Stimulated activated effector memory CD8-positive, alpha-beta T cell treated with anti-CD3 and anti-CD28 coated beads, Interleukin-12 subunit alpha, Interleukin-12 subunit beta, amount 100 ng/mL, for 72 hours (primary cell): ENCODE measurements at regions not wholly inside any gene's neighbourhood (a gene's known extent, or its start where the extent isn't known, plus 50 kb on each side); places are given as distances from the start of the nearest gene placed in this dataset.

ENCODE experiments used
- ATAC-seq: fragments of 150-1000 bp; cut with Tn5 transposase; 2 replicates; pipeline ENCODE4 v1.10.0; 2021
- DNase-seq, 2 donors: peaks; one replicate each; pipeline ENCODE4 v3.0.0; 2021 to 2022; ENCODE audit warnings: low spot score in 2 of 2
- H3K27ac Mint-ChIP-seq: one replicate; pipeline ENCODE4 v1.8.0; 2022; ENCODE audit warnings: mild to moderate bottlenecking, mixed read lengths
- H3K36me3 Mint-ChIP-seq: one replicate; pipeline ENCODE4 v1.8.0; 2022; ENCODE audit warnings: mild to moderate bottlenecking, mixed read lengths
- H3K4me1 Mint-ChIP-seq: one replicate; pipeline ENCODE4 v1.8.0; 2022; ENCODE audit warnings: mixed read lengths
- H3K4me3 Mint-ChIP-seq: one replicate; pipeline ENCODE4 v1.8.0; 2022; ENCODE audit warnings: mild to moderate bottlenecking, mixed read lengths
- H3K9me3 Mint-ChIP-seq: one replicate; pipeline ENCODE4 v1.8.0; 2022; ENCODE audit warnings: mixed read lengths

- Mint-ChIP-seq H3K27ac (no peak overlapping the region), H3K4me3 (no peak overlapping the region), H3K4me1 (no peaks in the 10 kb centered on the region), H3K9me3 (no peaks in the 10 kb centered on the region), H3K36me3 (no peaks in the 10 kb centered on the region)
- no peak for ATAC-seq
- DNase-seq, result no peak
Observed at GRCh38 chr6:6405997-6406714, 85.7 kb upstream of the F13A1 start.

GRCh38 chr6:6406715-6407070 is 86.2 kb upstream of the F13A1 start:
- ATAC-seq, result no peak
- H3K36me3 Mint-ChIP-seq, result no peaks in the 10 kb centered on the region
- H3K4me1 Mint-ChIP-seq, result no peaks in the 10 kb centered on the region
- no peaks in the 10 kb centered on the region for H3K9me3 Mint-ChIP-seq
- DNase-seq, result no peak
- H3K27ac Mint-ChIP-seq, result no peak overlapping the region
- H3K4me3 Mint-ChIP-seq, result no peak overlapping the region

GRCh38 chr6:6407071-6407741 is 86.7 kb upstream of the F13A1 start:
- peak; percentile 50 for ATAC-seq
- DNase-seq, result no peak
- Mint-ChIP-seq H3K4me1 (no peaks in the 10 kb centered on the region), H3K27ac (no peak overlapping the region), H3K9me3 (no peaks in the 10 kb centered on the region), H3K36me3 (no peaks in the 10 kb centered on the region), H3K4me3 (no peak overlapping the region)

GRCh38 chr6:6409397-6410030 is 89.1 kb upstream of the F13A1 start:
- no peak for ATAC-seq
- H3K27ac Mint-ChIP-seq, result no peak overlapping the region
- no peaks in the 10 kb centered on the region for H3K9me3 Mint-ChIP-seq
- no peak overlapping the region for H3K4me3 Mint-ChIP-seq
- no peak for DNase-seq
- H3K36me3 Mint-ChIP-seq, result no peaks in the 10 kb centered on the region
- no peaks in the 10 kb centered on the region for H3K4me1 Mint-ChIP-seq

- Mint-ChIP-seq H3K36me3 (no peaks in the 10 kb centered on the region), H3K9me3 (no peaks in the 10 kb centered on the region), H3K27ac (no peak overlapping the region), H3K4me1 (no peaks in the 10 kb centered on the region), H3K4me3 (no peak overlapping the region)
- DNase-seq (no peak), ATAC-seq (no peak)
Observed at GRCh38 chr6:6411115-6411514, 90.7 kb upstream of the F13A1 start.

- ATAC-seq, result peak; percentile 13
- no peak overlapping the region for H3K4me3 Mint-ChIP-seq
- H3K4me1 Mint-ChIP-seq, result no peaks in the 10 kb centered on the region
- DNase-seq, result no peak
- no peaks in the 10 kb centered on the region for H3K36me3 Mint-ChIP-seq
- H3K9me3 Mint-ChIP-seq, result no peaks in the 10 kb centered on the region
- no peak overlapping the region for H3K27ac Mint-ChIP-seq
Observed at GRCh38 chr6:6412221-6412620, 91.8 kb upstream of the F13A1 start.

- DNase-seq, result no peak
- Mint-ChIP-seq H3K36me3 (no peaks in the 10 kb centered on the region), H3K4me1 (no peaks in the 10 kb centered on the region), H3K4me3 (no peak overlapping the region), H3K9me3 (no peaks in the 10 kb centered on the region), H3K27ac (no peak overlapping the region)
- no peak for ATAC-seq
Observed at GRCh38 chr6:6412700-6413099, 92.2 kb upstream of the F13A1 start.

- no peak overlapping the region for H3K4me3 Mint-ChIP-seq
- no peak for ATAC-seq
- no peaks in the 10 kb centered on the region for H3K4me1 Mint-ChIP-seq
- H3K9me3 Mint-ChIP-seq, result no peaks in the 10 kb centered on the region
- DNase-seq, result no peak
- H3K36me3 Mint-ChIP-seq, result no peaks in the 10 kb centered on the region
- no peak overlapping the region for H3K27ac Mint-ChIP-seq
Observed at GRCh38 chr6:6414931-6415330, 94.5 kb upstream of the F13A1 start.

- no peak for DNase-seq
- H3K4me1 Mint-ChIP-seq, result no peaks in the 10 kb centered on the region
- no peak for ATAC-seq
- H3K36me3 Mint-ChIP-seq, result no peaks in the 10 kb centered on the region
- no peaks in the 10 kb centered on the region for H3K9me3 Mint-ChIP-seq
- H3K4me3 Mint-ChIP-seq, result no peak overlapping the region
- no peak overlapping the region for H3K27ac Mint-ChIP-seq
Observed at GRCh38 chr6:6417475-6417874, 97.0 kb upstream of the F13A1 start.

- no peak overlapping the region for H3K27ac Mint-ChIP-seq
- no peaks in the 10 kb centered on the region for H3K36me3 Mint-ChIP-seq
- DNase-seq (no peak), ATAC-seq (no peak)
- H3K4me3 Mint-ChIP-seq, result no peak overlapping the region
- no peaks in the 10 kb centered on the region for H3K9me3 Mint-ChIP-seq
- no peaks in the 10 kb centered on the region for H3K4me1 Mint-ChIP-seq
Observed at GRCh38 chr6:6418421-6418820, 98.0 kb upstream of the F13A1 start.

- H3K27ac Mint-ChIP-seq, result no peak overlapping the region
- ATAC-seq, result no peak
- peaks cover 8% of the 10 kb centered on the region for H3K9me3 Mint-ChIP-seq
- H3K4me3 Mint-ChIP-seq, result no peak overlapping the region
- no peaks in the 10 kb centered on the region for H3K4me1 Mint-ChIP-seq
- H3K36me3 Mint-ChIP-seq, result no peaks in the 10 kb centered on the region
- DNase-seq, result no peak
Observed at GRCh38 chr6:6420107-6420506, 99.6 kb upstream of the F13A1 start.

GRCh38 chr6:6434151-6434550 is 113.7 kb upstream of the F13A1 start:
- no peak for ATAC-seq
- no peak overlapping the region for H3K27ac Mint-ChIP-seq
- no peak overlapping the region for H3K4me3 Mint-ChIP-seq
- no peak for DNase-seq
- no peaks in the 10 kb centered on the region for H3K36me3 Mint-ChIP-seq
- H3K9me3 Mint-ChIP-seq, result peaks cover 4% of the 10 kb centered on the region
- no peaks in the 10 kb centered on the region for H3K4me1 Mint-ChIP-seq

GRCh38 chr6:6434723-6435122 is 114.3 kb upstream of the F13A1 start:
- Mint-ChIP-seq H3K4me3 (no peak overlapping the region), H3K9me3 (peaks cover 4% of the 10 kb centered on the region), H3K36me3 (no peaks in the 10 kb centered on the region), H3K27ac (no peak overlapping the region), H3K4me1 (no peaks in the 10 kb centered on the region)
- ATAC-seq, result no peak
- no peak for DNase-seq

GRCh38 chr6:6436366-6436765 is 115.9 kb upstream of the F13A1 start:
- H3K4me3 Mint-ChIP-seq, result no peak overlapping the region
- H3K9me3 Mint-ChIP-seq, result peaks cover 4% of the 10 kb centered on the region
- no peak overlapping the region for H3K27ac Mint-ChIP-seq
- no peak for ATAC-seq
- DNase-seq, result no peak
- no peaks in the 10 kb centered on the region for H3K4me1 Mint-ChIP-seq
- H3K36me3 Mint-ChIP-seq, result no peaks in the 10 kb centered on the region

GRCh38 chr6:6436946-6437345 is 116.5 kb upstream of the F13A1 start:
- H3K9me3 Mint-ChIP-seq, result peaks cover 4% of the 10 kb centered on the region
- no peaks in the 10 kb centered on the region for H3K36me3 Mint-ChIP-seq
- no peak for DNase-seq
- H3K27ac Mint-ChIP-seq, result no peak overlapping the region
- no peak overlapping the region for H3K4me3 Mint-ChIP-seq
- H3K4me1 Mint-ChIP-seq, result no peaks in the 10 kb centered on the region
- ATAC-seq, result no peak

GRCh38 chr6:6438286-6438685 is 117.8 kb upstream of the F13A1 start:
- H3K4me1 Mint-ChIP-seq, result no peaks in the 10 kb centered on the region
- H3K36me3 Mint-ChIP-seq, result no peaks in the 10 kb centered on the region
- peaks cover 4% of the 10 kb centered on the region for H3K9me3 Mint-ChIP-seq
- DNase-seq, result no peak
- ATAC-seq, result no peak
- H3K4me3 Mint-ChIP-seq, result no peak overlapping the region
- H3K27ac Mint-ChIP-seq, result no peak overlapping the region
